Left colon (tissue), 2 donors: ENCODE measurements at regions not wholly inside any gene's neighbourhood (a gene's known extent, or its start where the extent isn't known, plus 50 kb on each side); places are given as distances from the start of the nearest gene placed in this dataset.

Experiments
- ATAC-seq: fragments of 200-7000 bp; cut with Tn5 transposase; one replicate; pipeline ENCODE4 v1.9.1; 2020; ENCODE audit warnings: mild to moderate bottlenecking, moderate library complexity
- DNase-seq, 2 donors: peaks; one replicate each; pipeline ENCODE4 v3.0.0-alpha.2; 2020
- intact Hi-C, 2 donors: fragments of 100-400 bp; cut with DNase I in 1 of 2; cut with micrococcal nuclease in 1 of 2; formaldehyde crosslinking; loops; one replicate each; pipeline versions ENCODE4 v1.11.2 to v1.14.0; 2022; cut with DNase I, micrococcal nuclease
- donor health status: DM: no; HTN: no; CAD: no.
- donor health status: DM: yes; HTN: yes; CAD: no.

- intact Hi-C loops = no loop called here
- DNase-seq = no peak
- ATAC-seq = no peak
Measured at GRCh38 chr9:107431461-107431860, 58.1 kb downstream of the KLF4 start.

- DNase-seq = no peak
- intact Hi-C loops = no loop called here
- ATAC-seq = no peak
Measured at GRCh38 chr9:107430071-107430470, 59.5 kb downstream of the KLF4 start.

GRCh38 chr9:107426126-107426525 is 63.4 kb downstream of the KLF4 start:
- no peak for DNase-seq
- no peak for ATAC-seq
- intact Hi-C loops = no loop called here

DNA sequence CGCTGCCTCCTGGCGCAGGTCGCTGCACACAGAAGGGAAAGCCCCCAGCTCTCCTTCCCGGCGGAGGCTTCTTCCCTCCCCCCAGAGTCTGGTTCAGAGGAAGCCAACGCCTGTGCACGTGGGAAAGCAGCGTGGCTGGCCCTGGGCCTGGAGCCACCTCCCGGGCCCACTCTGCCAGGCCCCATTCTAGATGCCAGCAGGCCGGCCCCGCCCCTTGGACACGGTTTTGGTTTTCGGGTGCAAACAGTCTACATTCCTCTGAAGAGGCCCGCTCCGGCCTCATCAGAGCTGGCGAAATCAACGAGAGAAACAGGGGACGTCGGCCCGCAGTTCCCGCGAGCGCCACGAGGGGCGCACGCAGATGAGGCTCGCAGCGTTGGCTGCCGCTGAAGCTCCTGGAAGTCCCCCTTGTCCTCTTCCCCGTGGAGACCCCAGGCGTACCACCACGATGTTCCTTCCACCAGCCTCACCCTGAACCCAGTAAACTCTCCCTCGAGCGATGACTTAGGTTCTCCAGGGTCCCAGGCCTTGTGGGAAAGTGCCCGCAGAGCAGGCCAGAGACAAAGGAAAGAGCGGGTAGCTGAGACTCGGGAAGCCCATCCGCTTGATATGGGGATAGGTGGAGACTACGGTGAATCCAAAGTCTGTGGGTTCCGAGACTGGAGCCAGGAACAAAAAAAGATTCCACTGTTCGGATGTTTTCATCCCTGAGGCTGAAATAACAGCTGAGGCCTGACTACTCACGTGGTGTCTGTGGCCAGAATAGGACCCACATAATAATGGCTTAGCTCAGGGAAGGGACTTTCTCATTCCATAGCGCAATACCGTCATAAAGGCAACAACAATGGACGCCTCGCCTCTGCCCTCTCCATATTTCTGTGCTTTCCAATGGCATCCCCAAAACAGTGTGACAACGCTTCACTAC is 64.2 kb downstream of the KLF4 start:
- intact Hi-C loops = no loop called here
- peak; percentile 71 for ATAC-seq
- peak; percentile 69 to 74 for DNase-seq

DNA sequence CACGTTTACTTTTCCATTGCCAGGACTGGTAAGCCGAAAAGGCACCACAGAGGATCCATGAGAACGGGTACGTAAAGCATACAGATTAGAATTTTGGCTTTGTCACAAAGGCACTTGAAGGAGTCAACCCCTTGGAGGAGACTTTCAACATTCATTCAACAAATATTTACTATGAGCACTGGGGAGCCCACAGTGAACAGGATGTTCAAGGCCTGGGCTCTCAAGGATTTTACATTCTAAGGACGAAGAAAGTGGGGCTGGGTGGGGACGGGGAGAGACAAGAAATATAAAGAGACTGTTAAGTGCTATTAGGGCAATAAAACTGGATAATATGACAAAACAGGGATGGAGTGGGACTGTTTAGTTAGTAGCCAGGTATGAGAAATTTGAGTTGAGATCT is 66.0 kb downstream of the KLF4 start:
- intact Hi-C loops = no loop called here
- ATAC-seq = no peak

GRCh38 chr9:107422189-107423185 is 67.1 kb downstream of the KLF4 start:
- DNase-seq = peak; percentile 79 to 82
- peak; percentile 94 for ATAC-seq
- intact Hi-C loops = no loop called here

More for the DNA sequence above, 66.0 kb downstream of the KLF4 start:
- DNase-seq = no peak

DNA sequence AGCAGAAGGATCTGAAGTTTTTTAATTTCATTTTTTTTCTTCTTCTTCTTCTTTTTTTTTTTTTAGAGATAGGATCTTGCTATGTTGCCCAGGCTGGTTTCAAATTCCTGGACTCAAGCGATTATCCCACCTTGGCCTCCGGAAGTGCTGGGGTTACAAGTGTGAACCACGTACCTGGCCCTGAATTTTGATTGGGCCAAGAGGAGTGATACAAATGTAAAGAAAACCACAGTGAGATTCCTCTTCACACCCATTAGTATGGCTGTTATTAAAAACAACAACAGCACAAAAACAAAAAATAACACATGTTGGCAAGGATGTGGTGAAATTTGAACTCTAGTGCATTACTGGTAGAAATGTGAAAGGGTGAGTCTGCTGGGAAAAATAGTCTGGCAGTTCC is 79.1 kb downstream of the KLF4 start:
- intact Hi-C loops = no loop called here
- no peak for ATAC-seq
- DNase-seq = no peak

DNA sequence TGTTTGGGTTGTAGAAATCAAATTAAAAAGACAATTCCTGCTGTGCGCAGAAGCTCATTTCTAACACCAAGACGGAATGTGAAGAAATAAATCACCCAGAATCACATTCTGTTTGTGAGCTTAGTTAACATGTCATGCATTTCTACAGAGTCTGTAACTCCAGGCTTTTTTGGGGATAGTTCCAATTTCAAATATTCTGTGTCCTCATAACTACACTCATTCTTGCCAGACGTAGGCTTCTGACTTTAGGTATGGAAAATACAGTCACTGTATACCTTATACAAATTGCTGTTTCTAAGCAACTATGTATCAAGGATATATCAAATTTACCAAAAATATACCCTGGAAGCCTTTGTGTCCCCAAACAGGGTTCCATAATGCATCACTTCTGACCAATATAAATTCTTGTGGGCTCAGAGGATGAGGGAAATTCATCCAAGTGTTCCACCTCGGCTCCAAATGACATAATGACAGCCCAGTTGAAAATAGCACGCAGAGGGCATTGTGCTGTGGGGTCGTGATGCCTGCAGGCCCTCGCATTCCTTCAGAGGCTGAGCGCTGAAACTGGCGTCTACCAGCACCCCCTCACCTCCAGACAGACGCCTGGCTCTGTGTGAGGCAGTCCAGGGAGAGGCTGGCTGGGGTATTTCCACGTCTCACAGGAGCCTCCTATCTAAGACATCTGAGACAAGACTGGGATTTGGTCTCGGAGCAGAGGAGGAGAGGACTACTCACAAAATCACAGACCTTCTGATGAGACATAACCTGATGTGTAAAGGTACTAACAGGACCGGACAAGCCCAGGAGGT is 79.8 kb downstream of the KLF4 start:
- no peak for DNase-seq
- intact Hi-C loops = no loop called here
- no peak for ATAC-seq

GRCh38 chr9:107407675-107408074 is 81.9 kb downstream of the KLF4 start:
- no peak for DNase-seq
- ATAC-seq = no peak
- intact Hi-C loops = no loop called here

DNA sequence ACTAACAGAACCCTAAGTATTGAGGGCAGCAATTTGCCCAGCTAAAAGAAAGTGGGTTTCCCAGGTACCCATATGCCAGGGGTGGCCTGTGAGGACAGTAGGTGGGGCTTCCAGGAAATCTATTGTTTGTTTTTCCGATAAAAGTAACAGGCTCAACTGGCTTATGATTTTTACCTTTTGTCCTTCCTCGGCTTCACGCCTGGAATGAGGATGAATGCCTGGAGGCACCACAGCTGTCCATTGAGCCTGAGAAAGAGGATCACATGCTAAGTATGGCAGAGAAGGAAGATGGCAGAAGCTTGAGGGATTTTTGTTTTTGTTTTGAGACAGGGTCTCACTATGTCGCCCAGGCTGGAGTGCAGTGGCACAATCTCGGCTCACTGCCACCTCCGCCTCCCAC is 84.1 kb downstream of the KLF4 start:
- intact Hi-C loops = no loop called here
- ATAC-seq (no peak), DNase-seq (no peak)

GRCh38 chr9:107404736-107405135 is 84.8 kb downstream of the KLF4 start:
- ATAC-seq = no peak
- DNase-seq = no peak
- intact Hi-C loops = no loop called here

- no peak for ATAC-seq
- DNase-seq = no peak
- intact Hi-C loops = no loop called here
Measured at GRCh38 chr9:107404161-107404560, 85.4 kb downstream of the KLF4 start.

DNA sequence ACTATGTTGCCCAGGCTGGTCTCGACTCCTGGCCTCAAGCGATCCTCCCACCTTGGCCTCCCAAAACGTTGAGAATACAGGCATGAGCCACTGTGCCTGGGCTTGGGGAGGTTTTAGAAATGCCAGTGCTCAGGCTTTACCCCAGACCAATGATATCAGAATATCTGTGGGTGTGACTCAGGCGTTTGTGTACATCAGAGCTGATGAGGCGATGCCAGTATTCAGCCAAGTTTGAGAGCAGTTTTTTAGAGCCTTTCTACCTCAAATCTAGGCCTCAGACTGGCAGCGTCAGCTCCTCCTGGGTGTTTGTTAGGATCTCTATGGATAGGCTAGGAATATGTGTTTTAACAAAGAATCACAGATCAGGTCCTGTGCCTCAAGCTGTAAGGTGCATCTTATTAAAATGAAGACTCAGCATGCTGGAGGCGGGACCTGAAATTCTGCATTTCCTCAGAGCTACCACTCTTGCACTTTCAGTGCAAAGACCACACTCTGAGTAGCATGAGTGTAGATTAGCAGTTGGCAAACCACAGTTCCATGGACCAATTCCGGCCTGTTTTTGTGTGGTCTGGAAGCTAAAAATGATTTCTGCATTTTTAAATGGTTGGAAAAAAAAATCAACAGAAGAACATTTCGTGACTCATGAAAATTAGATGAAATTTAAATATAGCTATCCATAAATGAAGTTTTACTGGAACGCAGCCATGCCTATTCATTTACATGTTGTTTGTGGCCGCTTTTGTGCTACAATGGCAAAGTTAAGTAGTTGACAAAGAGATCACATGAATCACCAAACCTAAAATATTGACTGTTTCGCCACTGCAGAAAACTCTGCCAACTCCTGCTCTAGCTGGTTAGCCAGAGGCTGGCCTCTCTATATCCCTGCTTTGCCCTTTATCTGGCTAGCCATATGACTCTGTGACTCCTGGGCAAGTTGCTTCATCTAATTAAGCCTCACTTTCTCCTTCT is 92.2 kb downstream of the KLF4 start:
- ATAC-seq (no peak), DNase-seq (no peak)
- intact Hi-C loops = no loop called here

- DNase-seq = no peak
- ATAC-seq = no peak
- intact Hi-C loops = no loop called here
Measured at GRCh38 chr9:107394264-107394663, 95.3 kb downstream of the KLF4 start.

- DNase-seq (no peak), ATAC-seq (no peak)
- intact Hi-C loops = no loop called here
Measured at GRCh38 chr9:107390778-107391177, 98.8 kb downstream of the KLF4 start.

DNA sequence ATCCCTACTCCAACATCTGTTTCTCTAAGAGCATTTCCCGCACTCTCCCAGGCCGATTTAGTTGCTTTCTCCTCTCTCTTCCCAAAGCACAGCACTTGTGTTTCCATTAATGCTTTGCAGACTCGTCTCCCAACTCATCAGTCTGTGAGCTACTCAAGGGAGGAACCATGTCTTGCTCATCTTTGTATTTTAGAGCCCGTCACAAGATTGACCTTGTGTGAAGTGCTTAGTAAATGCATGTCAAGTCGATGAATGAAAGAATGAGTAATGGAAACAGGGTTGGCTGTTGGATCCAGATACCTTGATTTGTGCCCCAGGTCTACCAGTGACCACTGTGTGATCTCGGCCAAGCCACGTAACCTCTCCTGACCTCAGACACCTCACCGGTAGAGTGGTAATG is 99.3 kb downstream of the KLF4 start:
- intact Hi-C loops = no loop called here
- DNase-seq = no peak
- no peak for ATAC-seq

DNA sequence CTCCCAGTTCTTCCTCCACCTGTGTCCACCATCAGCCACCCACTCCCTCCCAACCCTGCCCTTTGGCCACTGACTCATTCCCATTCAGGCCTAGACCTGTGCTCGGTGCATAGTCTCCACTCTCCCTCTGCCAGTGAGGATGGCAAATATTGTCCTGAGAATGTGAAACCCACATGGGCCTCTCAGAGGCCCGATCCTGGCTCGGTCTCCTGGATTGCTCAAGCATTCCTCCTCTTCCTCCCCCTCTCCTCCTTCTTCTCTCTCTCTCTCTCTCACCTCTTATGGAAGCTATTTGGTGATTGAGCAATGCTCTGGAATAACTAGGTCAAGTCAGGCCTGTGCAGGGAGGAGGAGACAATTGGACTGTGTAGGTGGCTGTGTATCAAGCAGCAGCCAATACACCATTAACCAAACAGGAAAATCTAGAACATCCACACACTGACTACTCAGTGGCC is 99.9 kb downstream of the KLF4 start:
- peak in 1 of 2 donors; percentile 9 for DNase-seq
- intact Hi-C loops = no loop called here
- ATAC-seq = peak; percentile 92

- intact Hi-C loops = no loop called here
- ATAC-seq = no peak
- no peak for DNase-seq
Measured at GRCh38 chr9:107388890-107389289, 100.7 kb downstream of the KLF4 start.
